Liver (tissue), 3 donors: ENCODE measurements at regions not wholly inside any gene's neighbourhood (a gene's known extent, or its start where the extent isn't known, plus 50 kb on each side); places are given as distances from the start of the nearest gene placed in this dataset.

Experiments used
- ATF3 ChIP-seq: IDR thresholded peaks from 2 replicates; pipeline ENCODE4 v1.6.1; 2016; ENCODE audit warnings: antibody characterized with exemption
- CTCF ChIP-seq: fragments of 150-350 bp; IDR thresholded peaks from 2 replicates; pipeline ENCODE4 v1.5.1; 2017; ENCODE audit warnings: improper control_type of control experiment, low read depth, low read length; ENCODE audit not compliant: missing input control
- EGR1 ChIP-seq, 2 donors: IDR thresholded peaks; 2 replicates each; pipeline ENCODE4 v1.6.1; 2016 to 2018; ENCODE audit warnings: antibody characterized with exemption in 2 of 2, low read depth in 2 of 2
- RAD21 ChIP-seq, 2 donors: IDR thresholded peaks; 2 replicates each; pipeline ENCODE4 v1.6.1; 2016; ENCODE audit warnings: antibody characterized with exemption in 2 of 2, mild to moderate bottlenecking in 2 of 2
- REST ChIP-seq: IDR thresholded peaks from 2 replicates; pipeline ENCODE4 v1.6.1; 2016; ENCODE audit warnings: antibody characterized with exemption, mild to moderate bottlenecking
- SP1 ChIP-seq: IDR thresholded peaks from 2 replicates; pipeline ENCODE4 v1.6.1; 2018; ENCODE audit warnings: antibody characterized with exemption, mild to moderate bottlenecking
- TAF1 ChIP-seq: conservative IDR thresholded peaks from 2 replicates; pipeline ENCODE4 v1.6.1; 2016; ENCODE audit warnings: antibody characterized with exemption, mild to moderate bottlenecking
- YY1 ChIP-seq: IDR thresholded peaks from 2 replicates; pipeline ENCODE4 v1.6.1; 2016; ENCODE audit warnings: antibody characterized with exemption, mild to moderate bottlenecking
- donor health status: healthy.
- donor health status: healthy.

GRCh38 chr4:81740487-81740886, 268.8 kb upstream of the RASGEF1B start:
- TF ChIP-seq CTCF (no peak), REST (no peak), TAF1 (no peak), SP1 (no peak), RAD21 (IDR thresholded peaks at IDR 0.05) (no peak), YY1 (no peak), EGR1 (IDR thresholded peaks at IDR 0.05; ENCODE audit: low read depth in 2 of 2) (no peak), ATF3 (no peak)
